ENCODE measurements at regions not wholly inside any gene's neighbourhood (a gene's known extent, or its start where the extent isn't known, plus 50 kb on each side); places are given as distances from the start of the nearest gene placed in this dataset.

DNA sequence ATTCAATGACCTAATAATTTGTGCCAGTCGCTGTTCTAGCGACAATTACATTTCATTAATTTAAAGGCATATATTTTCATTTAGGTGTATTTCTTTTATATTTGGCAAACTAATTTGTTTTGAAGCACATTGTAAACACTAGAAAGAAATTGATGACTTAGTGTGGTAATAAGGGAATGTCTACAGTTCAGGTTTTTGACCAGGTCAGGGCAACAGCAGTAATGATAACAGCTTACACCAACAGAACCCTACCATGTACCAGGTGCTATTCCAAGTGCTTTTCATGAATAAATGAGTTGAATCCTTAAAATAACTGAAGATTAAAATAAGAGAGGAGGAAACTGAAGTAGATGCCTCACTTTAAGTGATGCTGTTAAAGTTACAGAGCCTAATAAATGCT lies 85.4 kb upstream of the SLC38A2 start:
- no peak for TF ChIP-seq SP1 (CRISPR knock-in tag; conservative IDR thresholded peaks at IDR 0.05)
- TF ChIP-seq ESRRA (CRISPR knock-in tag; IDR thresholded peaks at IDR 0.05; ENCODE audit: borderline replicate concordance), result no peak

Measured in WTC11 (cell line).